A549 (cell line): ENCODE measurements at regions not wholly inside any gene's neighbourhood (a gene's known extent, or its start where the extent isn't known, plus 50 kb on each side); places are given as distances from the start of the nearest gene placed in this dataset.

Experiments used
- ATAC-seq, 2 experiments: fragments of 200-7000 bp in 1 of 2; fragments of >200 bp in 1 of 2; cut with Nextera tagmentation in 1 of 2; cut with Tn5 transposase in 1 of 2; 3 replicates each; pipeline versions ENCODE4 v1.8.0 to v1.9.1; 2018 to 2020; ENCODE audit warnings: mild to moderate bottlenecking in 1 of 2, moderate library complexity in 1 of 2
- CTCF ChIA-PET: fragments of 300-600 bp; sonication (Branson Sonifier 250); formaldehyde crosslinking; extraction: SDS; loops from one replicate; lab custom pipeline; 2021; ENCODE audit warnings: antibody characterized with exemption, inconsistent platforms; lab: Yijun Ruan, JAX
- POLR2A ChIA-PET: fragments of 350-600 bp; formaldehyde crosslinking; extraction: SDS; loops from one replicate; lab custom pipeline; 2021; ENCODE audit warnings: antibody characterized with exemption, inconsistent platforms; lab: Yijun Ruan, JAX
- DNase-seq, 2 experiments: peaks; one replicate each; pipeline versions ENCODE4 v3.0.0 to v3.0.0-alpha.2; 2011 to 2016; ENCODE audit warnings: low read depth in 1 of 2, low spot score in 1 of 2
- FAIRE-seq: peaks from 2 replicates; lab custom pipeline; 2011; peaks lifted over from hg19 to GRCh38; lab: Jason Lieb, UNC
- H3K27ac ChIP-seq, 2 experiments: fragments of >200 bp; sonication (Bioruptor Twin); formaldehyde crosslinking; 3 replicates each; pipeline ENCODE4 v1.5.1; 2016 to 2017
- H3K4me1 ChIP-seq: fragments of >200 bp; sonication (Bioruptor Twin); formaldehyde crosslinking; 3 replicates; pipeline ENCODE4 v1.6.1; 2016
- H3K4me2 ChIP-seq: fragments of >200 bp; sonication (Bioruptor Twin); formaldehyde crosslinking; 3 replicates; pipeline ENCODE4 v1.6.1; 2016
- H3K4me3 ChIP-seq: fragments of >200 bp; sonication (Bioruptor Twin); formaldehyde crosslinking; 3 replicates; pipeline ENCODE4 v1.5.1; 2016
- H3K9me3 ChIP-seq: fragments of >200 bp; sonication (Bioruptor Twin); formaldehyde crosslinking; 3 replicates; pipeline ENCODE4 v1.6.1; 2016
- BHLHE40 ChIP-seq: IDR thresholded peaks from 2 replicates; pipeline ENCODE4 v1.6.1; 2012; ENCODE audit warnings: low read depth, low read length, inconsistent platforms
- CBX8 ChIP-seq: fragments of 200-600 bp; sonication (generic); IDR thresholded peaks from 2 replicates; pipeline ENCODE4 v1.6.1; 2016
- CHD4 ChIP-seq: fragments of 200-600 bp; sonication (generic); IDR thresholded peaks from 2 replicates; pipeline ENCODE4 v1.6.1; 2016; ENCODE audit warnings: antibody characterized with exemption, mild to moderate bottlenecking, borderline replicate concordance
- EHF ChIP-seq: fragments of 250-450 bp; sonication (Bioruptor Pico); IDR thresholded peaks from 2 replicates; pipeline ENCODE4 v1.5.0; 2020; ENCODE audit warnings: mild to moderate bottlenecking
- ESRRA ChIP-seq: fragments of 150-350 bp; IDR thresholded peaks from 2 replicates; pipeline ENCODE4 v1.6.1; 2014; ENCODE audit warnings: mild to moderate bottlenecking, low read length, borderline replicate concordance
- FOSB ChIP-seq: fragments of 250-450 bp; sonication (Bioruptor Pico); IDR thresholded peaks from 2 replicates; pipeline ENCODE4 v1.5.0; 2020; ENCODE audit warnings: mild to moderate bottlenecking, moderate library complexity
- FOSL2 ChIP-seq, 2 experiments: fragments of 450-650 bp in 1 of 2; fragments of >200 bp in 1 of 2; sonication (Bioruptor Twin) in 1 of 2; formaldehyde crosslinking; IDR thresholded peaks; 2 replicates each; pipeline versions ENCODE4 v1.5.0 to v1.6.1; 2016 to 2020; ENCODE audit warnings: mild to moderate bottlenecking in 1 of 2, moderate library complexity in 1 of 2
- FOXS1 ChIP-seq: fragments of 250-450 bp; sonication (Bioruptor Pico); IDR thresholded peaks from 2 replicates; pipeline ENCODE4 v1.5.0; 2020; ENCODE audit warnings: mild to moderate bottlenecking, moderate library complexity
- HEYL ChIP-seq: fragments of 250-450 bp; sonication (Bioruptor Pico); IDR thresholded peaks from 2 replicates; pipeline ENCODE4 v1.8.0; 2021; ENCODE audit warnings: mild to moderate bottlenecking, moderate library complexity
- HOXA7 ChIP-seq: fragments of 250-450 bp; sonication (Bioruptor Pico); IDR thresholded peaks from 2 replicates; pipeline ENCODE4 v1.5.0; 2020; ENCODE audit warnings: mild to moderate bottlenecking, moderate library complexity
- JUNB ChIP-seq: fragments of >200 bp; sonication (Bioruptor Twin); formaldehyde crosslinking; IDR thresholded peaks from 2 replicates; pipeline ENCODE4 v1.6.1; 2016
- KDM1A ChIP-seq: fragments of 200-600 bp; sonication (generic); IDR thresholded peaks from 2 replicates; pipeline ENCODE4 v1.6.1; 2016; ENCODE audit warnings: low read depth, mild to moderate bottlenecking
- MYC ChIP-seq: IDR thresholded peaks from 2 replicates; pipeline ENCODE4 v1.6.1; 2012; ENCODE audit warnings: mild to moderate bottlenecking, inconsistent platforms, low read length, improper control_type of control experiment, borderline replicate concordance
- NPAS2 ChIP-seq: fragments of 250-450 bp; sonication (Bioruptor Pico); IDR thresholded peaks from 2 replicates; pipeline ENCODE4 v1.8.0; 2022; ENCODE audit warnings: mild to moderate bottlenecking, moderate library complexity, borderline replicate concordance
- NR3C1 ChIP-seq: fragments of >200 bp; sonication (Bioruptor Twin); formaldehyde crosslinking; IDR thresholded peaks from 3 replicates; pipeline ENCODE4 v1.6.1; 2017
- PHF8 ChIP-seq: fragments of 200-600 bp; sonication (generic); IDR thresholded peaks from 2 replicates; pipeline ENCODE4 v1.6.1; 2016; ENCODE audit warnings: low read depth, mild to moderate bottlenecking, antibody characterized with exemption, moderate library complexity, borderline replicate concordance
- POLR2A ChIP-seq: IDR thresholded peaks from 2 replicates; pipeline ENCODE4 v1.6.1; 2012; ENCODE audit warnings: mild to moderate bottlenecking, low read length
- POLR2AphosphoS2 ChIP-seq: conservative IDR thresholded peaks from 2 replicates; pipeline ENCODE4 v1.6.1; 2012; ENCODE audit warnings: low read length, improper control_type of control experiment, inconsistent platforms
- RFX5 ChIP-seq: fragments of 450-650 bp; IDR thresholded peaks from 2 replicates; pipeline ENCODE4 v1.7.1; 2014; ENCODE audit warnings: antibody characterized with exemption, mild to moderate bottlenecking, moderate library complexity
- SMC3 ChIP-seq: fragments of >200 bp; sonication (Bioruptor Twin); formaldehyde crosslinking; IDR thresholded peaks from 3 replicates; pipeline ENCODE4 v1.6.1; 2018; ENCODE audit warnings: inconsistent platforms
- TFCP2L1 ChIP-seq: fragments of 250-450 bp; sonication (Bioruptor Pico); IDR thresholded peaks from 2 replicates; pipeline ENCODE4 v1.5.0; 2021; ENCODE audit warnings: mild to moderate bottlenecking
- ZFP36 ChIP-seq: fragments of 450-650 bp; IDR thresholded peaks from 2 replicates; pipeline ENCODE4 v1.6.1; 2014; ENCODE audit warnings: borderline replicate concordance; ENCODE audit not compliant: partially characterized antibody
- ZNF302 ChIP-seq: fragments of 250-450 bp; sonication (Bioruptor Pico); IDR thresholded peaks from 2 replicates; pipeline ENCODE4 v1.9.0; 2021; ENCODE audit warnings: inconsistent platforms, mild to moderate bottlenecking, moderate library complexity
- ZSCAN20 ChIP-seq: fragments of 250-450 bp; sonication (Bioruptor Pico); IDR thresholded peaks from 2 replicates; pipeline ENCODE4 v1.8.0; 2022; ENCODE audit warnings: mild to moderate bottlenecking, moderate library complexity
- WGBS: methylation state at CpG from one replicate; pipeline ENCODE4 v1.1.6; 2017; ENCODE audit errors: missing lambda C conversion rate; 5-methylcytosine and 5-hydroxymethylcytosine counted together
- TF ChIP-seq, protein P1 (sequence below): fragments of 200-600 bp; sonication (generic); IDR thresholded peaks from 2 replicates; pipeline ENCODE4 v1.6.1; 2016; ENCODE audit warnings: antibody characterized with exemption, mild to moderate bottlenecking, moderate library complexity
- TF ChIP-seq, protein P2 (sequence below): fragments of >200 bp; sonication (Bioruptor Twin); formaldehyde crosslinking; IDR thresholded peaks from 2 replicates; pipeline ENCODE4 v1.6.1; 2016
- TF ChIP-seq, protein P3 (sequence below): fragments of 250-450 bp; sonication (Bioruptor Pico); IDR thresholded peaks from 2 replicates; pipeline ENCODE4 v1.5.0; 2020; ENCODE audit warnings: low read depth, mild to moderate bottlenecking, moderate library complexity

DNA sequence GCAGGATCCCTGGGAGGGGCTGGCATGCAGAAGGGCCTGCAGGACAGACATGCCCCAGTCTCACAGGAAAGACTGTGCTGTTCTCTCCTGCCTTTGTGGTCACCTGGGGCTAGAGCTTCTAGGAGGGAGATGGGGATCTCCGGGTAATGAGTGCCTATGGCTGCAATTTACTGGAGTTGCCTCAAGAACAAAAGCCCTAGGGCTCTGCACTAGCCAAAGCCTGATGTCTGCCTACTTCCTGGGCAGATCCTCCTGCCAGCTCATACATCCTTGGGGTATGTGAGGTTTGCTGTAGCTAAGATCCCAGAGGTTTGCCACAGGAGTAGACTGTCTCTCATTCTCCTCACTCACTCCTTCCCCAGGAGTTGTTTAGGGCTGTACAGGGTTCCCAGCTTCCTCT is 106.9 kb upstream of the PPFIA2 start:
- ChIA-PET CTCF (interaction anchor here (0.9 kb wide), 1 partner anchor 23 kb away, joined by 3 read pairs; no protein-coding TSS in a partner anchor), POLR2A (no interaction called here)
- DNase-seq (no peak), FAIRE-seq (no peak), ATAC-seq (no peak)
- H3K27ac ChIP-seq, result no peak overlapping the region
- H3K4me1 ChIP-seq, result no peaks in the 10 kb centered on the region
- no peaks in the 10 kb centered on the region for H3K9me3 ChIP-seq
- H3K4me3 ChIP-seq, result no peak overlapping the region
- H3K4me2 ChIP-seq, result no peak overlapping the region
- 0% methylated on average over 1 of the region's 1 CpG for WGBS
- no peak for TF ChIP-seq JUNB
- TF ChIP-seq NR3C1, result no peak
- no peak for TF ChIP-seq EHF (CRISPR knock-in tag)

DNA sequence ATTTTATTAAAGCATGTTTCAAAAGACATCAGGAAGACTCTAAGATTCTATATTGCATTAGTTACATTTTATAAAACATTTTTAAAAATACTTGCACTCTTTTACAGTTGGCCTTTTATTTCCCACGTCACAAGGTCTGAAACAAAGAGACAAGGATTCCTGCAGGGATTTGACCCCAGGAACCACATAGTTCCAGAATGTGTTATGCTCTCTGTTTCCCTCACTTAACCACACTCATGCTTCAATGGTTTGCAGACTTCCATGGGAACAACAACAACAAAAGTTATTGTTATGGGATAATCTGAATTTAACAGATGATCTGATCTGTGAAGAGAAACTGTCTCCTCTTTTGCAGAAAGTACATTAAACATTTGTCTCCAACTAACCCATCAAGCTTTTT is 104.3 kb upstream of the PPFIA2 start:
- ChIA-PET POLR2A (no interaction called here), CTCF (no interaction called here)
- Histone ChIP-seq H3K4me2 (no peak overlapping the region), H3K27ac (no peak overlapping the region), H3K9me3 (no peaks in the 10 kb centered on the region), H3K4me1 (no peaks in the 10 kb centered on the region), H3K4me3 (no peak overlapping the region)
- FAIRE-seq (no peak), ATAC-seq (no peak), DNase-seq (no peak)
- WGBS, result 2% methylated on average over 1 of the region's 1 CpG
- no peak for TF ChIP-seq CHD4
- TF ChIP-seq ZFP36, result no peak
- no peak for TF ChIP-seq RFX5
- TF ChIP-seq SMC3, result no peak
- no peak for TF ChIP-seq HOXA7 (CRISPR knock-in tag)
- no peak for TF ChIP-seq FOSB
- TF ChIP-seq BHLHE40, result no peak
- TF ChIP-seq NPAS2 (CRISPR knock-in tag), result no peak
- TF ChIP-seq JUNB, result no peak
- no peak for TF ChIP-seq CBX8
- no peak for TF ChIP-seq POLR2A
- no peak for TF ChIP-seq HEYL (CRISPR knock-in tag)
- TF ChIP-seq MYC, result no peak
- no peak for TF ChIP-seq POLR2AphosphoS2
- no peak for TF ChIP-seq EHF (CRISPR knock-in tag)

DNA sequence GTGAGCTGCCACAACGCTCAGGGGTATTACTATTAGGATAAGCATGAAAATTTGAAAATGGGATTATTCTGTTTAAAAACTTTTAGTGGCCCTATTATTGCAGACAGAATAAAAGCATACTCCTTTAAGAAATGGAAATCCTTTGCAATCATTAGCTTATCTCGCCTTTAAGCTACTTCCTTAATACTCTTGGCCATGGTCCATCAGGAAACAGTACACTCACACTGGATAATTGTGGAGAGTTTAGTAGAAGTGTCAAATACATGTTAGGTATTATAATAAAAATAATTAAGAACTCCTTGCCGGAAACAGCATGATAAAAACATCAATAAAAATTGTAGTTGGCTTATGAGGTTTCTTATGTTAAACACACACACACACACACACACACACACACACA is 100.4 kb upstream of the PPFIA2 start:
- DNase-seq (no peak), FAIRE-seq (no peak), ATAC-seq (no peak)
- H3K9me3 ChIP-seq, result no peaks in the 10 kb centered on the region
- no peak overlapping the region for H3K4me3 ChIP-seq
- ChIA-PET POLR2A (no interaction called here), CTCF (no interaction called here)
- WGBS, result under 1% methylated on average over 3 of the region's 3 CpGs
- no peaks in the 10 kb centered on the region for H3K4me1 ChIP-seq
- no peak overlapping the region for H3K4me2 ChIP-seq
- no peak overlapping the region for H3K27ac ChIP-seq
- TF ChIP-seq POLR2AphosphoS2 (no peak), PHF8 (no peak), ESRRA (no peak), HOXA7 (CRISPR knock-in tag) (no peak), ZNF302 (CRISPR knock-in tag) (no peak)
- TF ChIP-seq, protein P1, sequence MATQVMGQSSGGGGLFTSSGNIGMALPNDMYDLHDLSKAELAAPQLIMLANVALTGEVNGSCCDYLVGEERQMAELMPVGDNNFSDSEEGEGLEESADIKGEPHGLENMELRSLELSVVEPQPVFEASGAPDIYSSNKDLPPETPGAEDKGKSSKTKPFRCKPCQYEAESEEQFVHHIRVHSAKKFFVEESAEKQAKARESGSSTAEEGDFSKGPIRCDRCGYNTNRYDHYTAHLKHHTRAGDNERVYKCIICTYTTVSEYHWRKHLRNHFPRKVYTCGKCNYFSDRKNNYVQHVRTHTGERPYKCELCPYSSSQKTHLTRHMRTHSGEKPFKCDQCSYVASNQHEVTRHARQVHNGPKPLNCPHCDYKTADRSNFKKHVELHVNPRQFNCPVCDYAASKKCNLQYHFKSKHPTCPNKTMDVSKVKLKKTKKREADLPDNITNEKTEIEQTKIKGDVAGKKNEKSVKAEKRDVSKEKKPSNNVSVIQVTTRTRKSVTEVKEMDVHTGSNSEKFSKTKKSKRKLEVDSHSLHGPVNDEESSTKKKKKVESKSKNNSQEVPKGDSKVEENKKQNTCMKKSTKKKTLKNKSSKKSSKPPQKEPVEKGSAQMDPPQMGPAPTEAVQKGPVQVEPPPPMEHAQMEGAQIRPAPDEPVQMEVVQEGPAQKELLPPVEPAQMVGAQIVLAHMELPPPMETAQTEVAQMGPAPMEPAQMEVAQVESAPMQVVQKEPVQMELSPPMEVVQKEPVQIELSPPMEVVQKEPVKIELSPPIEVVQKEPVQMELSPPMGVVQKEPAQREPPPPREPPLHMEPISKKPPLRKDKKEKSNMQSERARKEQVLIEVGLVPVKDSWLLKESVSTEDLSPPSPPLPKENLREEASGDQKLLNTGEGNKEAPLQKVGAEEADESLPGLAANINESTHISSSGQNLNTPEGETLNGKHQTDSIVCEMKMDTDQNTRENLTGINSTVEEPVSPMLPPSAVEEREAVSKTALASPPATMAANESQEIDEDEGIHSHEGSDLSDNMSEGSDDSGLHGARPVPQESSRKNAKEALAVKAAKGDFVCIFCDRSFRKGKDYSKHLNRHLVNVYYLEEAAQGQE, result no peak

DNA sequence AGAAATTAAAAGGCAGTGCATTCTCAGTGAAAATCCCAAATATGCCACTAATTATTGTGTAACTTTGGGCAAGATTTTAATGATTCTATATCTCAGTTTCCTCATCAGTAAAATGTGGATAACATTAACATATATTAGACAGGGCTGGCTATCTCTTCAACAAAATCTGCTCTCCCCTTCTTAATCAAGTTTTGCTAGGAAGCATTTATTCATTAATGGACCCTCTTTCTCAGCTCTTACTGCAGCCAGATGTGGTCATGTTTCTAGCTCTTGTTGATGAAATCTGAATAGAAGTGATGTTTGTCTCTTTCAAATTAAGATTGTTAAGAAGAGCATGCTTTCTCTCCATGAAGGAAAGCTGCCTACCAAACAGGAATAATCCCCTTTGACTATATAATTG is 84.4 kb upstream of the PPFIA2 start:
- Histone ChIP-seq H3K4me3 (no peak overlapping the region), H3K27ac (no peak overlapping the region), H3K4me2 (no peak overlapping the region), H3K4me1 (no peaks in the 10 kb centered on the region), H3K9me3 (no peaks in the 10 kb centered on the region)
- POLR2A ChIA-PET, result no interaction called here
- ATAC-seq (no peak), FAIRE-seq (no peak), DNase-seq (no peak)
- TF ChIP-seq, protein P2, sequence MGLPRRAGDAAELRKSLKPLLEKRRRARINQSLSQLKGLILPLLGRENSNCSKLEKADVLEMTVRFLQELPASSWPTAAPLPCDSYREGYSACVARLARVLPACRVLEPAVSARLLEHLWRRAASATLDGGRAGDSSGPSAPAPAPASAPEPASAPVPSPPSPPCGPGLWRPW, result no peak
- no peak for TF ChIP-seq FOXS1 (CRISPR knock-in tag)
- TF ChIP-seq, protein P3, sequence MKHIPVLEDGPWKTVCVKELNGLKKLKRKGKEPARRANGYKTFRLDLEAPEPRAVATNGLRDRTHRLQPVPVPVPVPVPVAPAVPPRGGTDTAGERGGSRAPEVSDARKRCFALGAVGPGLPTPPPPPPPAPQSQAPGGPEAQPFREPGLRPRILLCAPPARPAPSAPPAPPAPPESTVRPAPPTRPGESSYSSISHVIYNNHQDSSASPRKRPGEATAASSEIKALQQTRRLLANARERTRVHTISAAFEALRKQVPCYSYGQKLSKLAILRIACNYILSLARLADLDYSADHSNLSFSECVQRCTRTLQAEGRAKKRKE (CRISPR knock-in tag), result no peak
- no peak for TF ChIP-seq TFCP2L1
- no peak for TF ChIP-seq ZSCAN20 (CRISPR knock-in tag)
- no peak for TF ChIP-seq HOXA7 (CRISPR knock-in tag)
- TF ChIP-seq KDM1A, result no peak
- TF ChIP-seq FOSL2 (IDR thresholded peaks at IDR 0.05), result no peak
- no peak for TF ChIP-seq FOSL2 (CRISPR knock-in tag; IDR thresholded peaks at IDR 0.05)
- CTCF ChIA-PET, result interaction anchor here (1.4 kb wide), 1 partner anchor 22 kb away, joined by 3 read pairs; no protein-coding TSS in a partner anchor
